Fibroblast of skin of back (primary cell): ENCODE measurements at regions not wholly inside any gene's neighbourhood (a gene's known extent, or its start where the extent isn't known, plus 50 kb on each side); places are given as distances from the start of the nearest gene placed in this dataset.
A peak's percentile ranks its signal among the peaks of the same experiment; 100 is the strongest.
"Not testable (repeated sequence)": the region's sequence is repeated elsewhere in the genome, so short reads cannot be mapped to it uniquely, and the experiment has no call there.

Source experiments
- DNase-seq: peaks from one replicate; pipeline ENCODE4 v3.0.0-alpha.2; 2013

DNA sequence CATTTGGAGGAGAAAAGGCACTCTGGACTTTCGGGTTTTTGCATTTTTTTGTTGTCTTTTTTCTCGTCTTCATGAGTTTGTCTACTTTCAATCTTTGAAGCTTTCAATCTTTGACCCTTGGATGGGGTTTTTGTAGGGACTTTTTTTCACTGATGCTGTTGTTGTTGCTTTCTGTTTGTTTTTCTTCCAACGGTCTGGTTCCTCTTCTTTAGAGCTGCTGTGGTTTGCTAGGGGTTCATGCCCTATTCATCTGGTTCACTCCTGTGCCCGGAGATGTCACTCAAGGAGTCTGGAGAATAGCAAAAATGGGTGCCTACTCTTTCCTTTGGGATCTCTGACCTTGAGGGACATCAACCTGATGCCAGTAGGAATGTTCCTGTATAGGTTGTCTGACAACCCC lies 378.6 kb upstream of the TYRP1 start:
- DNase-seq = no peak

DNA sequence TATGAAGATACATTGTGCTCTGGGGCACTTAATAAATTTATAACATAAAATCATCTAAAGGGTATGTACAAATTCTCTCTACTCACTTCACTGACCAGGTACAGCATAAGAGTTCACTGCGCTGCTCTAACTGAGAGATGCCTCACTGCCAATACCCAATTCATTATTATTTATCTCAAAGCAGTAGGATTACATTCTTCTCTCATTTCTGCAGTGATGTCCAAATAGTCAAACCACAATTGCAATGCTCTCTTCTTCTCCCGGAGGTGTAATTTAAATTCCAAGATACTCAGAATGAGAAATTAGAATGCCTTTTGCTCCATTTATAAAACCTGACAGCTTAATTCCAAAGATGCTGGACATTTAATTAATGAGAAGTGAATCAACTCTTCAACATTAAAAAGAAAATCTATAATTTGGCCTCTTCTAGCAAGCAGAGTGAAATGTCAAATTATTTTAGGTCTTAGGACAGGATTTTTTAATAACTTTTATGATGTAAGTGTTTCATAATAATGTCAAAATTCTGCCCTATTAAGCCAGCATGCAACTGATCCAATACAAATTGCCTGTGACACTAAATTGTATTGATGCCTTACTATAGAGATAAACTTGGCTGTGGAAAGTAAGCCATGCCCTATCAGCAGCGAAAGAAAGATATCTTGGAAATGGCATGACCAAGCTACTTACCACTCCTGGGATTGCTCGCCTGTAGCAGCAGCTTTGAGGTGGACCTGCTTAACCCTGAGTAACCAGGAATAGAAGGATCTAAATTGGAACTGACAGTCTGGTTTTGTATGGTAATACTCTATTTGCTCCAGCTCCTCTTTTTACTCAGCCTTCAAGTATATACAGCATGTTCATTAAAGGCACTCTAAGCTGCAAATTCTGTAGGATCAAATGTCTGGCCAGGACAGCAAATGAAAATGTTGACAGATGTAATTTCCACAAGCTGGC lies 374.2 kb upstream of the TYRP1 start:
- DNase-seq = no peak

DNA sequence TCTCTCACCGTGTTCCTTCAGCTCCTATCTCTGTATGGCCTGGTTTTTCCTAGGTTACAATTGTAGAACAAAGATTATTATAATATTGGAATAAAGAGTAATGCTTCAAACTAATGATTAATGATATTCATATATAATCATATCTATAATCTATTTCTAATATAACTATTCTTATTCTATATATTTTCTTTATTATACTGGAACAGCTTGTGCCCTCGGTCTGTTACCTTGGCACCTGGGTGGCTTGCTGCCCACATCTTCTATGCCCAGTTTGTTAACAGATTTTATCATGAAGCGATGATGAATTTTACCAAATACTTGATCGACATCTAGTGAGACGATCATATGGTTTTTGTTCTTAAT lies 363.6 kb upstream of the TYRP1 start:
- no peak for DNase-seq

DNA sequence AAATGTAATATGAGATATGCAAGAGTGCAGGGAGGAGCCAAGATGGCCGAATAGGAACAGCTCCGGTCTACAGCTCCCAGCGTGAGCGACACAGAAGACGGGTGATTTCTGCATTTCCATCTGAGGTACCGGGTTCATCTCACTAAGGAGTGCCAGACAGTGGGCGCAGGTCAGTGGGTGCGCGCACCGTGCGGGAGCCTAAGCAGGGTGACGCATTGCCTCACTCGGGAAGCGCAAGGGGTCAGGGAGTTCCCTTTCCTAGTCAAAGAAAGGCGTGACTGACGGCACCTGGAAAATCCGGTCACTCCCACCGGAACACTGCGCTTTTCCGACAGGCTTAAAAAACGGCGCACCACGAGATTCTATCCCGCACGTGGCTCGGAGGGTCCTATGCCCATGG lies 359.2 kb upstream of the TYRP1 start:
- not testable (repeated sequence) for DNase-seq

DNA sequence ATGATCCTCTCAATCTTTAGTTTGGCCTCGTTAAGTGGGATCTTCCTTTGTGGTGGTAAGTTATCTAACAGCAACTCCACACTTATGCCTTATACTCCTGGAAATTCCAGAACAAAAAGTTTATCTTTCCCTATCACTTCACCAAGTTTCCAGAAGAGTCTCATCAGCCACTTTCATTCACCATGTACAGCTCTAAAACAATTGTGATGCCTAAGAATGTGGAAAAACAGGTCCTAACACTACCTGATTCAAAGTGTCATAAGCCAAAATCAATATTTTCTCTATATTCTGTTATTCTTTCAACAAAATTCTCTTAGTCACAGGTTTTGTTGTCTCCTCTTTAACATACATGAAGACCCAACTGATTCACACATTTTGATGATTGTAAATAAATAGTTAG lies 342.4 kb upstream of the TYRP1 start:
- DNase-seq = no peak

DNA sequence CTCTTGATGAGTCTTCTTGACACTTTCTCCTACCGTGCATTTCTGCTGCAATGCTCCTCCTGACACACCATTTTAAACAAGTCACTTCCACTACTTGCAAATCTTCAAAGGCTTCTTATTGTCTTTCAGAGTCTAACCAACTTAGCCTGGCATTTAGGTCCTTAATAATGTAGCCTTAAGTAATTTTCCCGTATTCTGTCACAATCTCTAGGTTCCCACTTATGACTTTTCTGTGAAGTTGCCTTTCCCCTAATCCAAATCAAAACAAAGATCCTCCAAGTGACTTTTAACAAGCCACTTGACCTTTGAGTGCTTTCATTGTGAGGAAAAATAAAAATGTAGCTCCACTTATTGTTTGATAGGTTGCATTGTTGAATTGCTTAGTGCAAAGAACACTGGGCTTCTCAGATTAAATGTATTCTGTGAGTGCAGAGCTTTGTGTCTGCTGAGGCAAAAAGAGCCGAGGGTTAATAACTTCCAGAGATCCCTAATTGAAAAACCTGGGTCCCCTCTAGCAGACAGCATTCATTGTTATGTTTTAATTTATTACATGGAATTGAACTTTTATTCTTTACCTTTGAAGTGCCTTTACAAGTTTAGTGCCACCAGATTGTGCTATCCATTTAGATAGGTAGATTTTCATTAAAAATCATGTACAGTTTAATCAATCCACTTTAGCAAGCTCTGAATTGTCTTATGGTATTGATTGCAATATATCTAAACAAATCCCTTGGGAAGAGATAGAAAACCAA lies 341.7 kb upstream of the TYRP1 start:
- DNase-seq = no peak

DNA sequence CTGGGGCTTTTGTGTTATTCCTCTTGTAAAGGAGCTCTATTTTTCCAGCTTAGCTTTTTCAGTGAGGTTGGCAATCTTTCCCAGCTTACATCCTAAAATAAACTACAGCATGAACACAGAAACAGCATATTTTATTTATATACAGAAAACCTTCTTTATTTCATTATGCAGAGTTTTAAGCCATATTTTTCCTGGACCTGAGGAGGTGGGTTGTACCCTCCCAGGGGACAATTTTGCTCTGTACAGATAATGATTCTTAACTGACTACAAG lies 341.2 kb upstream of the TYRP1 start:
- no peak for DNase-seq

DNA sequence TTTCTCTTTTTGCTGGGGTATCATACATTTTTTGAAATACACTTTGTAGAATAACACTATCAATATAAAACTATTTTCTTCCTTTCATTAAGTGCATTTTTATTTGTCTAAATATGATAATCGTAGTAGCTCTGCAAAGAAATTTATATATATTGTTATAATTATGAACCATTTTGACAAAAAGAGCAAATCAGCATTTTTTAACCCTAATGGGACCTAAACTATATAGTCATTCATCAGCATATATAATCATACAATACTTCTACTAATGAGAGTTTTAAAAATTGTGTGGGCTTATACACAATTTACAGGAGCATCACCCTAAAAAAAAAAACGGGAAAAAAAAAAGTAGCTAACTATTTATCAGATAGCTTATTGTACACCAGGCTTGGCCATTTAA lies 329.7 kb upstream of the TYRP1 start:
- no peak for DNase-seq

DNA sequence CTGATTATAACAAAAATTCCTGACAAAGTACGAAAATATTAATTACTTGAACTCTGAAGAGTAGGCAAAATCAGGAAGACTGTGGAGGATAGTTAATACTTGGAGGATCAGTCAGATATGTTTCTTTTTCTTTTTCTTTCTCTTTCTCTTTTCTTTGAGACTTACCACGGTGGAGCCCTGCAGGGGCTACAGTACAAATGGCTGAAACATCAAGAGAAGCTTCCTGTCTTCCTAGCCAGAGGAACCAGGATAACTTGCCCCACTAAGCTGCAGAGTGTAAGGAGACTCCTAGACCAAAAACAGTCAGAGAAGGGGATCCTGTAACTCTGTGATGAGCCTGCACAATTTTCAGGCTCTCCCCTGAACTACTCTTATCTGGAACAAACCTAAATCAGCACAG lies 324.6 kb upstream of the TYRP1 start:
- DNase-seq = no peak

DNA sequence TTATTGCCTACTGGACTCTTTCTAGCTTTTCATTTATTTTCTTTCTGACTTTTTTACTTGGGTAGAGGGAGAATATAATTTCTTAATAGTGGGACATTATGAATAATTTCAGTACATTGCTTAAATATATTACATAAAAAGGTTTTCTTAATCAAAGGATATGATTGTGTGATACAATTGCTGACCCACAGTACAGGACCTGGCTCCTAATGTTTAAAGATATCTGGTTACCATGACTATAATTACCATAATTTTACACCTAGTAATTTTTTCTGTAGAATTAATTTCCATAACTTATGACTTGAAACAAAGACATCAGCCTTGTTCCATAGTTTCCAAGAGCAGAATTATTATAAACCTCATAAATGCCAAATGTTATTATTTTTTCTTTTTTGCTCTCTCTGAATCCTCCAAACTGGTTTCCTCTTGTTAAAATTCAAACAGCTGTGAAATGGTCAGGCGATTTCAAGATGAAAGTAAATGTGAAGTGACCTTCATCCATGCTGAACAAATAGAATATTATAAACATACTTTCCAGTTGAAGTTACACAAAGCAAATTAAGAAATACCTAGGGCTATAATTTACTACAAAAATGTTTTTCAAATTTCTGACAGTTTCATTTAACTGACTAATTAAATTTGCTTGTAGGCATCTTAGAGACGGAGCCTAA lies 301.2 kb upstream of the TYRP1 start:
- DNase-seq = no peak

DNA sequence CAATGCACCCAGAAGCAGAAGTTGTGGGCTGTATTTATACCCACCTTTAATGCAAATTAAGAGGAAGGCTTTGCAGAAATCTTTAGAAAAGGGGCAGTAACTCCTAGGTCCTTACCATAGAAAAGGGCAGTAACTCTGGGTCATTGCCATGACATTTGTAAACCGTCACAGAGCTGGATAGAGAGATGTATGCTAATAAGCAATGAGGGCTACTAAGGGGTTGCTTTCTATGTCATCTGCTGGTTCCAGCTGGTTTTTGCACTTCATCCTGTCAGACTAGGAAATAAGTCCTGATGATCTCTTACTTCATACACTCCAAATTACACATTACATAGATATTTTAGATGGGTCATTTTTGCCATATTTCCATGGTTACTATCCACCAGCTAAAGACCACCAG lies 299.1 kb upstream of the TYRP1 start:
- DNase-seq = no peak

DNA sequence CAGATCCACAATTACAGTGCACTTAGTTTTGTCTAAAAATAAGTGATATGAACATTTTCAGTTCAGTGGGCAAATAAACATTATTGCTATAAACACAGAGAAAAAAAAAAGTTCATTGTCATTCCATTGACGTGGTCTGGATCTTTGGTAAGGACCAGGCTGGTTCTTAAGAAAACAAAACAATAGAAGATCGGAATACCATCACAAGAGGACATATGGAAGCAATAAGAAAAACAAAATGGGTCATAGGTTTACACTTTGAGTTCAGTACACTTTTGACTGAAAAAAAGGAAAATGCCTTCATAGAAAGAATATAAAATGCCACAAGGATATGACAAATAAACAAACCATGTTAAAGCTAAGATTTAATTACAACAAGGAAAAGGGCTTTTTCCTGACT lies 289.5 kb upstream of the TYRP1 start:
- peak; percentile 9 for DNase-seq

DNA sequence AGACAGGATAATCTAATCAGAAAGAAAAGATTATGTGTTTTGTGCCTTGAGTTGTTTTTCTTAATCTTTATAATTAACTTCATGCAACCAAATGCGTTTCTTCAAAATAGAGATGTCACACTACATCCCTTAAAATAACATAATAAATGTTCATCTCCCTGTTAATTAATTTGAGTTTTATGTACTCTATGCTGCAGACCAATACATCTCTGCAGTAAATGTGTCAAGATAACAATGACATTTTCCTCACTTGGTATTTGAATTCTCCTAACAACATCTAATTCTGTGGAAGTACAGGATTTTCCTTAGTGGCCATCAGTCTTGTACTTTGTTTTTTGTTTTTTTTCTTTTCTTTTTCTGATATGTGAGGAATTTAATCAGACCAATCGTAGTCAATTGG lies 279.2 kb upstream of the TYRP1 start:
- DNase-seq = no peak

DNA sequence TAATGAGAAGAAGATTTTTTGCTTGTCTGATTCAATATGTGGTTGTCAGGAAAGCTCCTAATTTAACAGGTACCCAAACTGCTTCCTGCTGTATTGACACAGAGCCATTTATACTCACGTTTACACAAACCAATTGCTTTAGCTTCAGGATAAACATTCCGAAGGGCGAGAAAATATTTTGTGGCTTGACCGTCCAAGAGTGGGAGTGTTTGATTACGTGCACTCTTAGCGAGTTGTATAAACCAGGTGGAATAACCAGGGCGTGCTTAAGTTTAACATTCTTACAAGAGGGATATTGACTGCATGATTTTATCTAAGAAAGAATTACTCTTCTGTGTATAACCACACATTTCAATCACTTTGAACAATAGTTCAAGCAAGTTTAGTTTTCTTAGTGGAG lies 278.7 kb upstream of the TYRP1 start:
- DNase-seq = no peak

DNA sequence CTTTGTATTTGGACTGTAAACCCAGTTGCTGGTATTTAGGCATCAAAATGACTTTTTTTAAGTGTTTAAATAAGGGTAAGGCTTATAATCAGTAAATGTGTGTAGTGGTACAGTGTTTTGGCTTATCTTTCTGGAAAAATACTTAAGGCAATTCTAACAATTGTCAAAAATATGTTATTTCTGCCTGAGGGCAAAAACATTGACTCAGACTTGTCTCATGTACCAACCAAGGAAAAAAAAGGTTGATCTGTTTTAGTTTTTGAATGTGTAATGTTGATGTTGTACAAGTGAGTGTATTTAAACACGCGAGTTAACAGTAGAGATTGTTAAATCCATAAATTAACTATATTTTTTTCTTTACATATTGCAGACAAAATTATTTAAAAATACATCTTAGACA lies 277.8 kb upstream of the TYRP1 start:
- peak; percentile 11 for DNase-seq

DNA sequence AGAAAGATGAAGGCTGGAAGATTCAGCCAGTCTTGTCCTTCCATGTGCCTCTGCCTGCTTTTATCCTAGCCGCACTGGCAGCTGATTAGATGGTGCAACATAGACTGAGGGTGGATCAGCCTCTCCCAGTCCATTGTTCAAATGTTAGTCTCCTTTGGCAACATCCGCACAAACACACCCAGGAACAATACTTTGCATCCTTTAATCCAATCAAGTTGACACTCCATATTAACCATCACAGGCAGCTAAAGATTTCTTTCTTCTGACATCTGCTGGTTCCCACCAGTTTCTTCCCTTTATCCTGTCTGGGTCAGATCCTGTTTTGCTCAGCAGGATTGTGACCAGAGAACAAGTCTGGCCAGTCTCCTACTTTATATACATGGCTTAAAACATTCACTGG lies 276.5 kb upstream of the TYRP1 start:
- DNase-seq = no peak

DNA sequence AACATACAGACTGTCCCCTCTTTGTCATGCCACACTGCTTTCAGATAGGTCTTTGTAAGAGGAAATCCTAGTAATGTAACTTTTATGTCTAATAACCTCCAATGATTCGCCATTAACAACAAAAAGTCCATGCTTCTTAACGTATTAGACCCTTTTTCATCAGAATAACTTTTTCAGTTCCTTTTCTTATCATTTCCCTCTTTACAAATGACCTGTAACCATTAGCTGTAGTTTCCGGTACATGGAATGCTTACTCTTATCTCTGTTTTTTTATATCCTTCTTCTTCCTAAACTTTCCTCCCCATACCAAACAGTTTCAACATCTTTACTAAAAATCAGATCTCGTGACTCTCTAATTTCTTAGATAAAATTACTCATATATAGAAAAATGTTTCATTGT lies 268.9 kb upstream of the TYRP1 start:
- no peak for DNase-seq

DNA sequence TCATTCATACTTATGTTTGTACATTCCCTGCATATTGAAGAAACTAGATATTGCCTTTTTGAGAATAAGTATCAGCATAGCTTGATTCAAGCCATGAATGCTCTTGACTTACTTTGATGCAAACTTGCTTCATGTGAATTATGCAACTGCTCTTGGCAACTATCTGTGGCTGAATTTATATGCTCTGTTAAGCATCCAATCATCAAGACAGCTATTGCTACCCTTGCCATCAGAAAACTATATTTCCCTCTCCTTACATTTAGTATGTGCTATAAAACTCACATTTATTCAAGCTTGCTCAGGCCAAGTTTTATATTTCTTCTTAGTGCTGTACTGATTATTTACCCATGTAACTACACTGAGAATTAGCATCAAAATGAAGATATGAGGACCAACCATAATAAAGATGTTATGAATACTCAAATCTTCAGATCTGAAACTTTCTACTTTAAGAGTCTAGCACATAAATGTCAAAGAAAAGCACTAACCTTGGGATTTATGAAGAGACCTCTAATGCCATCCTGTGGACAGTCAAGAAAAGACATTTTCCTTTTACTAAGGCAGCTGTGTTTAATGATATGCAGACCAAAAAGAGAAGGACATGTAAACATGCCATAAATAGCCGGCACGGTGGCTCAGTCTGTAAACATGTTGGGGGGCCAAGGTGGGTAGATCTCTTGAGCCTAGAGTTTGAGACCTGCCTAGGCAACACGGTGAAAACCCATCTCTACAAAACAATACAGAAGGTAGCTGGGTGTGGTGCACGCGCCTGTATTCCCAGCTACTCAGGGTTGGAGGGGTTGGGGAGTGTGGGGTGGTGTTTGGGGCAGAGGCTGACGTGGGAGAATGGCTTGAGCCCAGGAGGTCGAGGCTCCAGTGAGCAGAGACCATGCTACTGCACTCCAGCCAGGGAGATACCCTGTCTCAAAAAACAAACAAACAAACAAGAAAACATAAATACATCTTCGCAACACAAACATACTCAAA lies 267.0 kb upstream of the TYRP1 start:
- DNase-seq = peak; percentile 29

DNA sequence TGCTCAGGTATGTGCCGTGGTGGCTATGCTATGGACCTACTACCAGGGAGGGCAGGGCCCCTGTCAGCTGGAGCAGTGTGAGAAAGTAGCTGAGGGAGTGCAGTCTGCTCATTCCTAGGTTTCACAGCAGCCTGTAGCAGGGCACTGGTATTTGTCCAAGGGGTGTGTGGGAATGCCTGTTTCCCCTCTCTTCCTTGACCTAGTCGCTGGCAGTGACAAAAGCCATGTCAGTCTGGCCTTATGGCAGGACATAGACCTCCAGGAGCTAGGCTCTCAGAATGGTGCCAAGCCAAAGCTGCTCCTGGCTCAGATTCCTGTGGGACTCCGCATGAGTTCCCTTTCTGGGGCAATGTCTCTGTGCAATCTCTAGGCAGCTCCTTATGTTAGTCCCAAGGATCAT lies 253.9 kb upstream of the TYRP1 start:
- DNase-seq = no peak

DNA sequence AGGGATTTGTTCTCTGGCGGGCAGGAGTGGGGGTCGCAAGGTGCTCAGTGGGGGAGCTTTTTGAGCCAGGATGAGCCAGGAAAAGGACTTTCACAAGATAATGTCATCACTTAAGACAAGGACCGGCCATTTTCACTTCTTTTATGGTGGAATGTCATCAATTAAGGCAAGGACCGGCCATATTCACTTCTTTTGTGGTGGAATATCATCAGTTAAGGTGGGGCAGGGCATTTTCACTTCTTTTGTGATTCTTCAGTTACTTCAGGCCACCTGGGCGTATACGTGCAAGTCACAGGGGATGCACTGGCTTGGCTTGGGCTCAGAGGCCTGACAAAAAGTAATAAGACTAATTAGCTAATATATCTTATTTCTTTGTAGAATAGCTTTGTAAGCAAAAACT lies 252.1 kb upstream of the TYRP1 start:
- DNase-seq = not testable (repeated sequence)

DNA sequence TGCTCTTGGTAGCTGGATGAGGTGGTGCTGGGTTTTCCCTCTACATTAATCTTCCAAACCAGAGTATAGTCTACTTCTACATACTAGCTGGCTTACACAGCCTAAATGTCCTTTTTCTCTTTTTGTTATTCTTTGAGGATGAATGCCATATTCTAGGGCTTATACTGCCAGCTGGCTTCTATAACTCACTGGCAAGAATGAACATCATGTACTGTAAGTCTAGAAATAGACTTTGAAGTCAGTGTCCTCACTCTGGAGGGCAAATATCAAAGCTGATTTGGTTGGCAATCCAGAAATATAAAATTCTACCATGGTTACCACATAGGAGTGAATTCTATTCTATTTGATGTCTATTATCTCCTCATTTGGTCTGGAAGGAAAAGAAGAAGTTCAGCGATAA lies 251.7 kb upstream of the TYRP1 start:
- DNase-seq = no peak

DNA sequence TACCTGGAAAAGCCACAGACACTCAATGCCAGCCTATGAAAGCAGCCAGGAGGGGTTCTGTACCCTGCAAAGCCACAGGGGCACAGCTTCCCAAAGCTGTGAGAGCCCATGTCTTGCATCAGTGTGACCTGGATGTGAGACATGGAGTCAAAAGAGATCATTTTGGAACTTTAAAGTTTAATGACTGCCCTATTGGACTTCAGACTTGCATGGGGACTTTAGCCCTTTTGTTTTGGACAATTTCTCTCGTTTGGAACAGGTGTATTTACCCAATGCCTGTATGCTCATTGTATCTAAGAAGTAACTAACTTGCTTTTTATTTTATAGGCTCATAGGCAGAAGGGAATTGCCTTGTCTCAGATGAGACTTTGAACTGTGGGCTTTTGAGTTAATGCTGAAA lies 244.9 kb upstream of the TYRP1 start:
- DNase-seq = no peak

DNA sequence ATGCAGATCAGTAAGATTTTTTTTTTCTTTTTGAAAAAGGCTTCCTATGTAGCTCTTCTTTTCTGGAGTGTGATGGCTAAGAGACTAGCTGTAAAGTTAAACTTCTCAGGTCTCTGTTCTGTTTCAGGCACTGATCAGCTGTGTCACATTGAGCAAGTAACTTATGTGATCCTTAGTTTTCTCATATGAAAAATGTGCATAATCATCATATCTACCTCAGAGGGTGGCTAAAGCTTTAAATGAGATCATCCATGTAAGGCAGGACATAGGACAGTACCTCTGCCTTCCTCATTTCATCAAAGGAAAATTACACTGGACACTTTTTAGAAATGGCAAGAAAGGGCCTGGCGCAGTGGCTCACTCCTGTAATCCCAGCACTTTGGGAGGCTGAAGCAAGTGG lies 235.9 kb upstream of the TYRP1 start:
- DNase-seq = no peak
